Renal cortex interstitium (tissue), 11 donors: ENCODE measurements at regions not wholly inside any gene's neighbourhood (a gene's known extent, or its start where the extent isn't known, plus 50 kb on each side); places are given as distances from the start of the nearest gene placed in this dataset.

Experiments used
- DNase-seq, 11 donors: peaks; one replicate each; pipeline ENCODE4 v3.0.0-alpha.2; 2013; ENCODE audit warnings: low read depth in 9 of 11, low spot score in 4 of 11; ENCODE audit errors: extremely low read depth in 1 of 11

DNA sequence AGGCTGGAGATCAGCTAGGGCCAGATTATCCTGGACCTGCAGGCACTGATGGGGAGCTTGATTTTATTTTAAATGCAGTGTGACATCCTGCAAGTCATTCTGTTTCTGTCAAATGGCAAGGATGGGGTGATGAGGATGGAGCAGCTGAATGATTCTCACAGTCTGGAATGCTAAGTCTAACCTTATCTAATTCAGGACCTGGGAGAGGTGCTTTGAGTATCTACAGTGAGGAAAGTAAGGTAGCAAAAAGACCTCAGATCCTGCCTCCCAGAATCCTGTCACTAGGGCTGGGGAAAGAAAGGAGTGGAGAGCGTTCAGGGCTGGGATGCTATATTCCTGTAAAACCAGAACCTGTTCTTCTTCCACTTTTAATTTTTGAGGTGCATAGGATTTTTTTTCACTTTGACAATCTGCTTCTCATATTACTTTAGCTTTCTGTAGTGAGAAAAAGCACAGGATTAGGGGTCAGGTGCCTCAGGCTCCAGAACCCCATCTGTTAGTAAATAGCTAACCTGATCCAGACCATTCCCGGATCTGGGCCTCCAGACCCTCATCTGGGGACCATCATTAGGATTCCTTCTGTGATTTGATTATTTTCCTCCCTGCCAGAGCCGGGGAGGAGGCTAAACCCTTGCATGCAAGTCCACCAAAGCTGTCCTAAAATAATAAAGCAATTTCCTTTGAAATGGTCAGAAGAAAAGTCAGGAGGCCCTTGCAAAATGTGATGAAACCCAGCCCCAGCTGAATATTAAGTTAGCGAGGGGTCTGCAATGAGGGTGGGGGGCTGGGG, 54.7 kb downstream of the ASCL1 start:
- no peak for DNase-seq

DNA sequence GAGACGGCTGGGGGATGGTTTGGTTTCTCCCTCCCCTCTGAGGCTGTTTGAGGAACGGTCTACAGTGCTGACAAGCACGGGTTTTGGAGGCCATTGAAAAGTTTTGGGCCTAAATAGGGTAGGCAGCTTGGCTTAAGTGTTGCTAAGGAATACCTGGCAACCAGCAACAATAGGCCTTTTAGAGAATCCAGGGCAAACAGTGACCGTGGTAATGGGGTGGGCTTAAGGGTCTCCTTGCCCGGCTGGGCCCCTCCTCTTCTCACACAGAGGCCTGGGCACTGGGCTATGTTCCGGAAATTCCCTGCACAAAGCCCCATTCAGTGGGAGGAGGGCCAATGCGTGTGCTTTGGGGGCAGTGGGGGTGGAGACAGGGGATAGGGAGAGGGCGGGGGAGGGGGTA, 55.4 kb downstream of the ASCL1 start:
- DNase-seq: no peak

DNA sequence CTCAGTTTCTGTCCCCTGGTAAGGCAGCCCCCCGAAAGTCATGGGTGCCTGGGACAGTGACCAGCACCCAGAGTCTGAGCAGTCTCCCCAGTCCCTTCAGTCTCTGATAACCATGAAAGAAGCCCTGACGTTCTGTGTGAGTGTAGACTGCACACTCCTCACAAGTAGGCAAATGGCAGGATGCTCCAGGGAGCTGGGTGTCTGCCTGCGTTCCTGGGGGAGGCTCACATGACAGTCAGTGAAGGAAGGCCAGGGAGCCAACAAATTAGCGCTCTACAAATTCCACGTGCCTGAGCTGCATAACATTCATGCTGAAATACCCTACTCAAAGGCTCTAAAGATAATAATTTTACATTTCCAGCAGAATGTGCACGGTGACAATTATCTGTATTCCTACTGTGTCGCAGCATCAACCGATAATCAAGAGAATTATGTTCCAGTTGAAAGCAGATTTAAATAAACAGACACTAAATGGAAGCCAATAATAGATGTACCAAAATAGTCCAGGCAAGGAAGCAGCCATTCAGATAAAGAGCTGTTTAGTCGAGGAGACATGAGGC, 56.3 kb downstream of the ASCL1 start:
- no peak for DNase-seq

DNA sequence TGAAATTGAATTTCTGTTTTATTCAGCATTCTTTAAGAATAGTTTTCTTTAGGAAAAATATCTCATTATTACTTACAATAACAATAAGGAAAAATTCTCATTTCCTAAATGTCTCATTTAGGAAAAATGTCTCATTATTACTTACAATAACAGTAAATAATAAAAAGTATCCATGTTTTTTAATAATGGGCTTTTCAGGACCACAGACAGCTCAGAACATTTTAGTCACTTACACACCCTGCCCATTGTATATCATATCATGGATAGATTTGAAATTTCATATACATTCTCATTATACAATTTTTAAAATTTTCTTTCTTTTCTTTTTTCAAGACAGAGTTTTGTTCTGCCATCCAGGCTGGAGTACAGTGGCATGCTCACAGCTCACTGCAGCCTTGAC, 58.9 kb downstream of the ASCL1 start:
- DNase-seq: no peak

DNA sequence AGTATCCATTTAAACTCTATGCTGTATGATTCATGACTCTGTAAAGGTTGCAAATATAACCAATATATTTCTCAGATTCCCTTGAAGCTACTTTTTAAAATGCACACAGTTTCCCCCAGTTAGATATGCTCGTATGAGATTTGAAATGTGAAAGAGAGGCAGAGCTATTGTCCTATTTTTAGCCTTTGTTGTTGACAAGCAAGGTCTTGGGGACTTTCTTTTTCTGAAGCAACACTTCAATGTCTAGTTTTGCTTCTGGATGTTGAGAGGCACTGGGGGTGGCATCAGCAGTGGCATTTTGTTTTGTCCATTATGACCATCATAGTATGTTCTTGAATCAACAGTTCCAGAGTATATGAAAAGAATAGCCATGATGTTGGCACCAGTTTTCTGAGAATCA, 63.4 kb downstream of the ASCL1 start:
- DNase-seq: no peak

DNA sequence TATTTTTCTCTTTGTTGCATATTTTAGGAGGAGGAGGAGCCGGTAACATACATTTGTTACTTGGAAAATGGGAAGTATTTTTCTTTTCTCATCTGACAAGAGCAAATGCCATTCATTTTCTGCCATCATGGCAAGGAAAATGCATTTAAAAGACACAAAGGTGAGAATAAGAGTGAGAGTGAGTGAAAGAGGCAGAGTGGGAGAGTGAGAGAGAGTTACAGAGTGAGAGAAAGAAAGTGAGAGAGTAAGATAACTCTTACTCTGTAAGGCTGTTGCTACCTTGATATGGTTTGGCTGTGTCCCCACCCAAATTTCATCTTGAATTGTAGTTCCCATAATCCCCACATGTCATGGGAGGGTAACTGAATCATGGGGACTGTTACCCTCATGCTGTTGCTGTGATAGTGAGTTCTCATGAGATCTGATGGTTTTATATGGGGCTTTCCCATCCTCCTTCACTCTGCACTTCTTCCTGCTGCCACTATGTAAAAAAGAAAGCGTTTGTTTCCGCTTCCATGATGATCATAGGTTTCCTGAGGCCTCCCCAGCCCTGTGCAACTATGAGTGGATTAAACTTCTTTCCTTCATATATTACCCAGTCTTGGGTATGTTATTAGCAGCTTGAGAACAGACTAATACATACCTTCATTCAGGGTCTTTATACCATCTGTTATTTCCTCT, 64.2 kb downstream of the ASCL1 start:
- no peak for DNase-seq

DNA sequence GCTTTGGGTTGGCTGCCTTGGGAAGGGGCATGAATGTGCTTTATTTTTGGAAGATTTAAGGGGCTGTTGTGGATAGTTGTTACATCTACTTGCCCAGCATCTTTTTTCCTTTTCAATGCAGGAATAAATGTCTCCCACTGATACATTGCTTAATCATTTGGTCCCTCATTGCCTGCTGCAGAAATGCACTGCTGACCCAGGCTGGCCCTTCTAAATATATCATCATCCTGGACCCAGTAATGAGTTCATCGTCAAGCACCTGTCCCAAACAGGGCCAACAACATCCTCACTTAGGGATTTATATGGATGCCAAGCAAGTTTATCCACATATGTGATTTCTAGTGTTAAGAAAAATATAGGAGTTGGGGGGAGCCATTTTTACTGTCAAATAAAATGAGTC, 67.2 kb downstream of the ASCL1 start:
- DNase-seq: no peak

DNA sequence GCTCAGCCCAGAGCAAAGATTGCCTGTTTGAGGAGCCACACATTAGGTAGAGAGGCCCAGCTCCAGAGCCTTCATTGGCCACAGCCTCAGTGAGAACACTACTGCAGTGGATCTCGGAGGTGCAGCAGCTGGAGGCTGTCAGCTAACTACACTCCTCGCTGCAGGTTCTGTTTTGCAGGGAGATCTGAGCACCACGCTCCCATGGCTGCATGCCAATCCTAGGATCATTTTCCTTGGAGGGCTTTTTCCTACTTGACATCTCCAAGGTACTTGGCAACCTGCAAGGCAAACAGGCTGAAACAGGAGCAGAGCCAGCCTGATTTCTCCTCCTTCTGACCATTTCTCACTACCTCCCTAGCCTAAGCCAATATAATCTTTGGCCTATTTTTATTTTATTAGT, 69.2 kb downstream of the ASCL1 start:
- DNase-seq: peak in 9 of 11 donors; percentile 1 to 35 (median 12)

DNA sequence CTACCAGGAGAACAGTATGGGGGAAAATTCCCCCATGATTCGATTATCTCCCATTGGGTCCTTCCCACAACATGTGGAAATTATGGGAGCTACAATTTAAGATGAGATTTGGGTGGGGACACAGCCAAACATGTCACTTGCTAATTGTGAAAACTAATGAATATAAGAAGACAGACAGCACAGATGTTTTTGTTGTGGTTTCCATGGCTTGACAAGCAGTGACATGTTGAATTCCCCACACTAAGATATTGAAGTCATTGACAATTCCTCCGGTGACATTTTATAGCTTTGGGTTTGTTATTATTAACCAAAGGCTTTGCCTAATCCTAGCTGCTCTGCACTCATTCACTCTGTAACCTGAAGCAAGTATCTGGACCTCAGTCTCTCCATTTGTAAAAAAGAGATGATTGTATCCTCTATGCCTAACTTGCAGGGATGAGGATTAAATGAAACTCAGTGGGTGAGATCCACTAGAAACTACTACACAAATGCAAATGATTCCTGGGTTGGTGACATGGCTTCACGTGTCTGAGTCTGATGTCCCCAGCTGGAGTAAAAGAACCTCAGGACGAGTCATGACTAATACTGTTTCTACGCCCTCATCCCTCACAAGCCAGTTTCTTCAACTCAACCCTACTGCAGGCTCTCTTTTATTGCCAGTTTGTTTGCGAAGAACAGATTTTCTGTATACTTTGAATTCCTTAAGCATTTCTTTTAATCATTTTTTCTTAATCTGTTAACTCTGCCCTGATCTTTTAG, 71.6 kb downstream of the ASCL1 start:
- DNase-seq: no peak

DNA sequence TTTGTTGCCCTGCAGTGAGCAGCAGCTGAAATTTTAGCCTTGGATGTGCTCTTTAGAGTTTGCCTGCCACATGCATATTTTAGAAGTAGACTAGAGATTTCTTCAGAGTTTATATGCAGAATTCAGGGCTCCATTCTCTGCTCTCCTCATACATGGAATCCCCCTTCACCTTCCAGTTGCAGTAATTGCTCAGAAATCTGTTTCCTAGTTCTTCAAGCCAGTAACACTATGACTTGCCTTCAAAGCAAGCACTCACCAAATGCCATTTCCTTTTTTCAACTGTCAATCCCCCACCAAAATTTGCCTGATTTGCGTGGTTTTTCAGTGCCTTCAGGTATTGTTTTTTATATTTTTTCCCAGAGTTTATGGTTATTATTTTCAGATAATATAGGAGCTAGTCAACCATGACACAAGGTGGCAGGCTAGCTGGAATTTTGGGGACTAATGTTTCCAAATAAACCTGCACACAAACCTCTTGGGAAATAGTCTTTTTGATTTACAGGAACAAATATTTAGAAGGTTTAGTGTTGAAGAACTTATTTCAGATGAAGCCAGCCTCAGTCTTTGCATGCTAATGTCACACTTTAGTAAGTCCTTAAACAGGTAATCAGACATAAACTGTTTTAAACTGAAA, 79.2 kb downstream of the ASCL1 start:
- no peak for DNase-seq

DNA sequence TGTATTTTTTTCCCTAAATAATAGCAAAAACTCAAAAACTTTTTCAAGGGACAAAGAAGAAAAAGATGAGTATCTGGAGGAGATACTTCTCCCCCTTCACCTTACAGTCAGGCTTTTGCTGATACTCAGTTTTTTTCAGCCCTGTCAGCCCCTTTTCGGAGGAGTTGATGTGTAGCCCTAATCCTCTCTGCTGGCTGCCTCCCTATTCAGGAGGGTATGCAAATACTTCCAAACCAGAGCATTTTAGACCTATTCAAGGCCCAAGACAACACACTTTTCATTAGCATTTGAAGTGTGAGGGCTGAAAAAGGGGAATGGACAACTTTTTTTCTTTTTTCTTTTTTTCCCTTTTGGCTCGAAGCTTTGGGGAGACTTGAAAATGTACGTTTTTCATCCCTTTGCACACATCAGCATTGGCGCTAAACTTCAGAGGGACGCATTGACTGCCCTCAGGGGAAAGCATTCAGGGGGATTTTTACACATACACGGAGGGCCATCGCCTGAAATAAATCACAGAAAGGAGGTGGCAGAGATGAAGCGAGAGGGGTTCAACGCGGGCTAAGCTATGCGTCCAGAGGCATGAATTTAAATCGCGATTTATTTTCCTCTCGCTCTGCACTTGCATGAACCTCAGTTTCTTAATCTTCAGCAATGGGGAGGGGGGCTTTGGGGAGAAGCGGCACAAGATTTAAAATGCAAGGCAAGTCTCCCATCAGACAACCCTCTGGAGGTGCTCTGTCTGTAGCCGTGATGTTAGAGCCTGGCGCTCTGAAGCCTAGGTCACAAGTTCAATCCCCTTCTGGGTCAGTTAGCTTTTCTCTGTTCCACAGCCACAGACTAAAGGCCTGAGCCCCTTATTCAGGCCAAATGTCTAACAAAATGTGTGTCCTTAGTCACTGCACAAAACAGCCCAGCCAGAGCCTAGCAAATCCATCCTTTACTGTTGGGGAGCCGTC, 86.3 kb downstream of the ASCL1 start:
- no peak for DNase-seq

DNA sequence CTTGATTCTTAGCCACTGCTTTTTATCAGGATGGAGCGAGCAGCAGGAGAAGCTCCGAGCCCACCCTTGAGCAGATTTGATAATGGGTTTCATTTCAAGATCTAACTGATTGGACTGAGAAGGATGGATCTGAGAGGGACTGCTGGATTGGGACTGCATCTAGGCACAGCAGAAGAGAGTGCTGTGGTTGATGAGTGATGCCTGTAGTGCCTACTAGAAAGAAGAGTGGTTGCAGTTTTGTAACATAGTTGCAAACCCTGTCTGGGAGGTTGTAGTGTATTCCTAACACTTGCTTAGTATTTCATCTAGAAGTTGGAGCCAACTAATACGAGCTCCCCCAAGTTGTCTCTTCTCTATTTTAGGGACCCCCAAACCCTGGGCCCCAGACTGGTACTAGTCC, 88.7 kb downstream of the ASCL1 start:
- DNase-seq: no peak

DNA sequence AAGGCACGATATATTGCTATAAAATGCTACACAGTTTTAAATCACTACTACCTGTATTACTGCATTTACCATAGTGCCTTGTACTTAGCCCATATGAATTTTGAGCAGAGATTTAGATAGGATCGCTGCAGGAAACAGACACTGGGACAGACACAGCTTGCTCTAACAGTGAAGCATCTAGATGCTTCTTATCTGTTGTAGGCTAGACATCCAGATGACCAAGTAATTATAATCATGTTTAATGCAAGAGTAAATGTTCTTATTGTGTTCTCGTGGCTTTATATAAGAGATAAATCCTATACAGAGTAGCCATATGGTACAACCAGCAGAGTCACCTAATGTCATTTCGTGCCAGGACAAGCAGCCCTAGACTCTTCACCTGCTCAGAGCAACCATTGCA, 92.8 kb downstream of the ASCL1 start:
- no peak for DNase-seq

DNA sequence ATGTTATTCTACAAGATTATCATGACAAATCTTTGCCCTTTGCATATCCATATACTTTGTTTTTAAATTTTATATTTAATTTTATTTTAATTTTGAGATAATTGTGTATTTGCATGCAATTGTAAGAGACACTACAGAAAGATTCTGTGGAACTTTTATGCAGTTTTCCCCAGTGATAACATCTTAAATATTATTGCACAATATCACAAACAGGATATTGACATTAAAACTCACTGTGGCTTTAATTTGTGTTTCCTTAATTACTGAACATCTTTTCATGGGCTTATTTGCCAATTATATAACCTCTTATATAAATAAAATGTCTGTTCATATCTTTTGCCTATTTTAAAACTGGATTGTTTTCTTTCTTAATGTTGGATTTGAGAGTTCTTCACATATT, 95.6 kb downstream of the ASCL1 start:
- DNase-seq: no peak

DNA sequence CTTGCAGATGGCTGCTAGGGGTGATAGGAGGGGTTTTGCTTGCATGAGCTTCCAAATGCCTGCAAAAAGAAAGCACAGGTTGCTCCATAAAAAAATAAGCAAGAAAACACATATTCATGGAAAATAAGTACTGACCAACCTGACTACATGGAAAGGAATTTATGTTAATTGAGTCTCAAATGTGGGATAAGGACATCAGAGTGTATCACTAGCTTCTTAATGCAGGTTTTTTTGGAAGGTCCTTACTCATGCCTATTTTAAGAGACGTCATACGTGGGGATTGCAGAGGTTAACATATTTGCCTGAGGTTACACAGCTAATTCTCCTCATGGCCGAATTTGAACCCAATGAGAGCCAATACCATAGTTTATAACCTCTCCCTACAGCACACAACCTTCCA, 116.2 kb downstream of the ASCL1 start:
- DNase-seq: no peak

DNA sequence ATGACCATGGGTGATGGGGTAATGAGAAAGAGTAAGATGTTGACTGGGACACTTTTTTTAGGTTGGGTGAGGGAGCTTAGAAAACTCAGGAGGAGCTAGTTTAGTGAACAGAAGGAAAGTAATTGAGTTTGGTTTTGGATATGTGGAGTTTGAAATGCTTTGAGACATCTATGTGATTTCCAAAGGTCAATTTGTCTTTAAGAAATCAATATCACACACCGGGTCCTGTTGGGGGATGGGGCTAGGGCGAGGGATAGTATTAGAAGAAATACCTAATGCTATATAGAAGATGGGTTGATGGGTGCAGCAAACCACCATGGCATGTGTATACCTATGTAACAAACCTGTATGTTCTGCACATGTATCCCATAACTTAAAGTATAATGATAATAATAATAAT, 118.4 kb downstream of the ASCL1 start:
- DNase-seq: no peak

DNA sequence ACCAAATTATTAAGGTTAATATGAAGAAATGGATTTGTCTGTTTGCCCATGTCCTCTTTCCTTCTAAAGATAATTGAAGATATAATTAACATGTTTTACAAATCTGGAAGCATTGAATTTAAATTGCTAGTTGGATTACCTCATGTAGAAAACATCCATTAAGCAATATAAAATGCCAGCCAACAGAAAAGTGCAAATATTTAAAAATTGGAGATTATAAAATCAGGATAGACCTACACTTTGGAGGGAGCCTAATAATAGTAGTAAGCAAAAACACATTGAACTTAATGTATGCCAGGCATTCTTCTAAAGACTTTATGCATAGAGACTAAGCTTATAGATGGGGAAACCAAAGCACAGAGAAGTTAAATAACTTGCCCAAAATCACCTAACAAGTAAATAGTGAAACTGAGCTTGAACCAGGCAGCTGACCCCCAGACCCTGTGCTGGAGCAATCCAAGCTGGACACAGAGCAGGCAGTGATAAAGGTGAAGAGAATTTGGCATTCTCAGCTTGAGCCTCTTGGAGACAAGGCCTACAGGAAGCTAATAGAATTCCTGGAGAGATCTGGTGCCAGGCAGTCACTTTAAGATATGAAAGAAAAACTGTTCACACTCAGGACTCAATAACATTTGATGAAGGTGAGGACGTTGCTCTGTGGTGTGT, 119.8 kb downstream of the ASCL1 start:
- no peak for DNase-seq

DNA sequence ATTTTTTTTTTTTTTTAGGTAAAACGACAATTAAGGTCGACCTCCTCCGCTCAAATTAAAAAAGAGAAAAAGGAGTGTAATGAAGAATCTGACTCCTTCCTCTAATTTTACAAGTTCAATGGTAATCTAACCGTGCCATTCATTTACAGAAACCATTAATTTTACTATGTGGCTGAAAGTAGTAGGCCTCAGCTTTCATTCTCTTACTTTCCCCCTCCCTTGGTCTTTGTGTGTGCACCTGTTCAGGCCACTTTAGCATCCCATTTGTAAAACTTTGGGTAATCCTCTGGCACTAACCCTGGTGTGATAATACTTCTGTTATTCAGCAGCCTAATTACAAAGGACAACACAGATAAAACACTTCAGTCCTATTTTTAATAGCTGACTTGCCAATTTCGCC, 128.1 kb downstream of the ASCL1 start:
- no peak for DNase-seq
